ENCODE measurements at regions not wholly inside any gene's neighbourhood (a gene's known extent, or its start where the extent isn't known, plus 50 kb on each side); places are given as distances from the start of the nearest gene placed in this dataset.

DNA sequence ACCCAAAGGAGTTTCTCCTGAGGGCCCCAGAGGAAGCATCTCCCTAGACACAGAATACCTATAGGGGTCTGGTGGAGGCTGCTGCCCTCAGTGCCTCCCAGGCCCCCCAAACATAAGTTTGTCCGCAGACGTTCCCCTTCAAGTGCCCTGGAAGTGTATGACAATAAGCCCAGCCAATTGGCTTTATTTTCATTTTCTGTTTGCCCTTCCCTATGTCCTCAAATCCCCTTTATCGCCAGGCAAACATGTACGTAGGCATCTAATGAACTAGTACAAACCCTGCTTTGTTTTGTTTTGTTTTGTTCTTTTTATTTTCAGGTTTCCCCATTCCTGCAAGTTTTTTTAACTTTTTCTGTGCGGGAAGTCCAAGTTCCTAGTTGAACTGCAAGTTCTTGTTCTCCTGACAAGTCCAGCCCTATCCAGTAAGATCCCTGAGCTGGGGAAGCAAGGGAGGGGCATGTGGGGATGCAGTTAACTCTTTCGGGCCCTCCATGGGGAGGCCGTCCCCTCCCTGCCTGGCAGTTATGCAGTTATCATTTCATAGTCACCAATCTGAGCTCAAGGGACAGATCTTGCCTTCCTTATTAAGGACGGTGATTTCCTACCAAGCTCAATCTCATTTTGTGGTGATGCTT, 141.9 kb downstream of the KCNA5 start:
- Mint-ChIP-seq H3K4me3 (no peak overlapping the region), H3K9me3 (peaks cover 0 to 2% (median 0%) of the 10 kb centered on the region in 7 donors), H3K27ac (no peak overlapping the region), H3K36me3 (no peaks in the 10 kb centered on the region), H3K4me1 (no peaks in the 10 kb centered on the region), H3K27me3 (ENCODE audit: low read depth in 3 of 3) (peaks cover 2 to 11% (median 6%) of the 10 kb centered on the region in 3 donors)
- intact Hi-C loops (cut with micrococcal nuclease) = no loop called here
- Histone ChIP-seq H3K9ac (ENCODE audit: insufficient read depth, low read length, poor library complexity, severe bottlenecking) (no peak overlapping the region), H3K9me3 (replicated peaks in 1 of 2; ENCODE audit: control insufficient read depth in 1 of 2, insufficient read depth in 1 of 2, low read length in 2 of 2) (no peaks in the 10 kb centered on the region), H3K4me3 (replicated peaks in 1 of 3; ENCODE audit: low read depth in 2 of 3, low read length in 3 of 3) (no peak overlapping the region), H2AFZ (ENCODE audit: insufficient read depth, low read depth, low read length, poor library complexity, severe bottlenecking) (no peak overlapping the region), H3K27ac (ENCODE audit: low read depth in 1 of 2, low read length in 2 of 2) (no peak overlapping the region), H3K27me3 (ENCODE audit: control insufficient read depth in 2 of 2, insufficient read depth in 2 of 2, low read length in 2 of 2) (no peaks in the 10 kb centered on the region), H3K36me3 (replicated peaks in 1 of 2; ENCODE audit: control insufficient read depth in 1 of 2, insufficient read depth in 2 of 2, low read length in 2 of 2) (no peaks in the 10 kb centered on the region), H3K4me2 (replicated peaks; ENCODE audit: extremely low read depth, low read length, poor library complexity, severe bottlenecking) (no peak overlapping the region), H4K20me1 (ENCODE audit: insufficient read depth, low read length) (no peaks in the 10 kb centered on the region), H3K4me1 (ENCODE audit: control insufficient read depth in 1 of 2, insufficient read depth in 2 of 2, low read length in 2 of 2) (no peaks in the 10 kb centered on the region), H3K79me2 (ENCODE audit: insufficient read depth, low read length) (no peaks in the 10 kb centered on the region)
- WGBS (ENCODE audit: insufficient coverage) = 90% methylated on average over 2 of the region's 8 CpGs
- no peak for DNase-seq
- TF ChIP-seq, protein P1, sequence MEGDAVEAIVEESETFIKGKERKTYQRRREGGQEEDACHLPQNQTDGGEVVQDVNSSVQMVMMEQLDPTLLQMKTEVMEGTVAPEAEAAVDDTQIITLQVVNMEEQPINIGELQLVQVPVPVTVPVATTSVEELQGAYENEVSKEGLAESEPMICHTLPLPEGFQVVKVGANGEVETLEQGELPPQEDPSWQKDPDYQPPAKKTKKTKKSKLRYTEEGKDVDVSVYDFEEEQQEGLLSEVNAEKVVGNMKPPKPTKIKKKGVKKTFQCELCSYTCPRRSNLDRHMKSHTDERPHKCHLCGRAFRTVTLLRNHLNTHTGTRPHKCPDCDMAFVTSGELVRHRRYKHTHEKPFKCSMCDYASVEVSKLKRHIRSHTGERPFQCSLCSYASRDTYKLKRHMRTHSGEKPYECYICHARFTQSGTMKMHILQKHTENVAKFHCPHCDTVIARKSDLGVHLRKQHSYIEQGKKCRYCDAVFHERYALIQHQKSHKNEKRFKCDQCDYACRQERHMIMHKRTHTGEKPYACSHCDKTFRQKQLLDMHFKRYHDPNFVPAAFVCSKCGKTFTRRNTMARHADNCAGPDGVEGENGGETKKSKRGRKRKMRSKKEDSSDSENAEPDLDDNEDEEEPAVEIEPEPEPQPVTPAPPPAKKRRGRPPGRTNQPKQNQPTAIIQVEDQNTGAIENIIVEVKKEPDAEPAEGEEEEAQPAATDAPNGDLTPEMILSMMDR (IDR thresholded peaks at IDR 0.05) = no peak

DNA sequence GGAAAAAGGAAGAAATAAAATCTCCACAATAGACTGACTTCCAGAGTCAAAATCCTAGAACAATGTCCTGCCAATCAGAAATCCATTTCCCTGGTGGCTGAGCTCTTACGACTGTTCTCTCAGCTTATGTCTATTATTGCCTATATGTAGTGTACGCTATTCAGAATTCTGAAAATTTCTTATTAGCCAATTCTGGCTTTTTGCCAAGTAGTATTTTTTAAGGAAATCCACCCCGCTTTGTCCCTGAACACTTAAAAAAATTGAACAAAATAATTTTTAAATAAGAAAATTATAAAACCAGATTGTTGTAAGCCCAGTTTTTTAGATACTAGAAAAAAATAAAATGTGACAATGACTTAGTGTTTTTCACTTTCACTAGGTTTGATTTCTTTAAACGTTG, 143.0 kb downstream of the KCNA5 start:
- peaks cover 0 to 7% (median 6%) of the 10 kb centered on the region in 3 donors for H3K27me3 Mint-ChIP-seq (ENCODE audit: low read depth in 3 of 3)
- Histone ChIP-seq H3K9me3 (replicated peaks in 1 of 2; ENCODE audit: control insufficient read depth in 1 of 2, insufficient read depth in 1 of 2, low read length in 2 of 2) (no peaks in the 10 kb centered on the region), H2AFZ (ENCODE audit: insufficient read depth, low read depth, low read length, poor library complexity, severe bottlenecking) (no peak overlapping the region), H3K4me3 (replicated peaks in 1 of 3; ENCODE audit: low read depth in 2 of 3, low read length in 3 of 3) (no peak overlapping the region), H3K36me3 (replicated peaks in 1 of 2; ENCODE audit: control insufficient read depth in 1 of 2, insufficient read depth in 2 of 2, low read length in 2 of 2) (no peaks in the 10 kb centered on the region), H3K27me3 (ENCODE audit: control insufficient read depth in 2 of 2, insufficient read depth in 2 of 2, low read length in 2 of 2) (no peaks in the 10 kb centered on the region), H3K4me1 (ENCODE audit: control insufficient read depth in 1 of 2, insufficient read depth in 2 of 2, low read length in 2 of 2) (no peaks in the 10 kb centered on the region), H3K27ac (ENCODE audit: low read depth in 1 of 2, low read length in 2 of 2) (no peak overlapping the region), H4K20me1 (ENCODE audit: insufficient read depth, low read length) (no peaks in the 10 kb centered on the region), H3K9ac (ENCODE audit: insufficient read depth, low read length, poor library complexity, severe bottlenecking) (no peak overlapping the region), H3K79me2 (ENCODE audit: insufficient read depth, low read length) (no peaks in the 10 kb centered on the region), H3K4me2 (replicated peaks; ENCODE audit: extremely low read depth, low read length, poor library complexity, severe bottlenecking) (no peak overlapping the region)
- H3K4me1 Mint-ChIP-seq = no peaks in the 10 kb centered on the region
- WGBS (ENCODE audit: insufficient coverage) = no CpG with 5 or more reads among the region's 4 CpGs
- H3K9me3 Mint-ChIP-seq = peaks cover 0 to 2% (median 0%) of the 10 kb centered on the region in 7 donors
- H3K27ac Mint-ChIP-seq = no peak overlapping the region
- H3K36me3 Mint-ChIP-seq = no peaks in the 10 kb centered on the region
- DNase-seq = no peak
- TF ChIP-seq, protein P1 (IDR thresholded peaks at IDR 0.05) = no peak
- intact Hi-C loops (cut with micrococcal nuclease) = no loop called here
- no peak overlapping the region for H3K4me3 Mint-ChIP-seq
